Loucy (cell line): ENCODE measurements at regions not wholly inside any gene's neighbourhood (a gene's known extent, or its start where the extent isn't known, plus 50 kb on each side); places are given as distances from the start of the nearest gene placed in this dataset.

Experiments
- H2AFZ ChIP-seq: fragments of 200-600 bp; sonication (generic); 2 replicates; pipeline ENCODE4 v1.6.0; 2016; ENCODE audit warnings: antibody characterized with exemption, mild to moderate bottlenecking, low read length, moderate library complexity
- H3F3A ChIP-seq: fragments of 200-600 bp; 2 replicates; pipeline ENCODE4 v1.6.0; 2016; ENCODE audit warnings: antibody characterized with exemption, low read depth, mild to moderate bottlenecking
- H3K27me3 ChIP-seq: fragments of 200-600 bp; sonication (generic); 2 replicates; pipeline ENCODE4 v1.6.1; 2014; ENCODE audit warnings: low read length, mild to moderate bottlenecking; ENCODE audit not compliant: insufficient read depth, poor library complexity, severe bottlenecking
- H3K36me3 ChIP-seq: fragments of 200-600 bp; sonication (generic); 2 replicates; pipeline ENCODE4 v1.6.1; 2016; ENCODE audit warnings: low read length; ENCODE audit not compliant: insufficient read depth
- H3K4me1 ChIP-seq: fragments of 200-600 bp; sonication (generic); 2 replicates; pipeline ENCODE4 v1.5.1; 2014; ENCODE audit warnings: low read length, mild to moderate bottlenecking; ENCODE audit not compliant: insufficient read depth, poor library complexity, severe bottlenecking
- H3K4me2 ChIP-seq: fragments of 200-600 bp; sonication (generic); 2 replicates; pipeline ENCODE4 v1.6.0; 2014; ENCODE audit warnings: antibody characterized with exemption, low read length, low read depth, mild to moderate bottlenecking; ENCODE audit not compliant: poor library complexity, severe bottlenecking
- H3K4me3 ChIP-seq: fragments of 200-600 bp; sonication (generic); 2 replicates; pipeline ENCODE4 v1.5.1; 2014; ENCODE audit warnings: low read length, mild to moderate bottlenecking, mixed read lengths; ENCODE audit not compliant: poor library complexity, severe bottlenecking
- H3K79me2 ChIP-seq: fragments of 200-600 bp; sonication (generic); 2 replicates; pipeline ENCODE4 v1.6.1; 2014; ENCODE audit warnings: low read length; ENCODE audit not compliant: insufficient read depth
- H3K9ac ChIP-seq: fragments of 200-600 bp; sonication (generic); 2 replicates; pipeline ENCODE4 v1.6.0; 2014; ENCODE audit warnings: mild to moderate bottlenecking, low read depth, low read length, moderate library complexity; ENCODE audit not compliant: poor library complexity, severe bottlenecking
- H3K9me2 ChIP-seq: fragments of 200-600 bp; sonication (generic); replicated peaks from 2 replicates; pipeline ENCODE4 v1.6.1; 2016; ENCODE audit warnings: low read depth, low read length, mixed read lengths
- H3K9me3 ChIP-seq: fragments of 200-600 bp; sonication (generic); 2 replicates; pipeline ENCODE4 v1.6.1; 2014; ENCODE audit warnings: mild to moderate bottlenecking, antibody characterized with exemption, low read length, low read depth; ENCODE audit not compliant: insufficient read depth
- H4K20me1 ChIP-seq: fragments of 200-600 bp; sonication (generic); 2 replicates; pipeline ENCODE4 v1.6.0; 2014; ENCODE audit warnings: antibody characterized with exemption, low read length, mild to moderate bottlenecking; ENCODE audit not compliant: insufficient read depth, poor library complexity, severe bottlenecking
- CTCF ChIP-seq: fragments of 200-600 bp; sonication (generic); conservative IDR thresholded peaks from 2 replicates; pipeline ENCODE4 v1.5.1; 2014; ENCODE audit warnings: mild to moderate bottlenecking, antibody characterized with exemption, low read length
- EZH2phosphoT487 ChIP-seq: fragments of 200-600 bp; IDR thresholded peaks from 2 replicates; pipeline ENCODE4 v1.6.1; 2018; ENCODE audit warnings: antibody characterized with exemption, mild to moderate bottlenecking, moderate library complexity, borderline replicate concordance

GRCh38 chr13:77456271-77456670, 79.2 kb upstream of the SCEL start:
- TF ChIP-seq EZH2phosphoT487 (no peak), CTCF (no peak)
- no peak overlapping the region for H3K9ac ChIP-seq
- H2AFZ ChIP-seq = no peak overlapping the region
- H3K36me3 ChIP-seq = no peaks in the 10 kb centered on the region
- H3K9me3 ChIP-seq = no peaks in the 10 kb centered on the region
- H4K20me1 ChIP-seq = no peaks in the 10 kb centered on the region
- H3K4me2 ChIP-seq = no peak overlapping the region
- no peaks in the 10 kb centered on the region for H3K4me1 ChIP-seq
- H3K9me2 ChIP-seq = no peaks in the 10 kb centered on the region
- no peak overlapping the region for H3K4me3 ChIP-seq
- H3F3A ChIP-seq = no peaks in the 10 kb centered on the region
- H3K79me2 ChIP-seq = no peaks in the 10 kb centered on the region
- no peaks in the 10 kb centered on the region for H3K27me3 ChIP-seq

DNA sequence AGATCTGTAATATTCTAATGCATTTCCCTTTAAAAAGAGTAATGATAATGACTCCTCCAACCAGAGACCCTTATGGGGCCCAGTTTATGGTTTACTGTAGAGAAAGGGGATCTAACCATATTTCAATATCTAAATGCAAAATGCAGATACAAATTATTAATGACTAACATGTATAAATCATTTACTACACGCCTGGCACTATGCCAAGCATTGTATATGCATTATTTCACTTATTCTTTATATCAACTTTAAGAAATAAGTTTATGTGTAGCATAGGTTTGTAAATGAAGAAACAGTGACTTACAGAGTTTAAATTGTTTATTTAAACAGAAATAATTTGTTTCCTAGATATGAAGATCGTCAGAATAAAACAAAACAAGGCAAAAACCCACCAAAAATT, 86.2 kb upstream of the SCEL start:
- Histone ChIP-seq H3K36me3 (no peaks in the 10 kb centered on the region), H3K4me1 (no peaks in the 10 kb centered on the region), H3K9me3 (no peaks in the 10 kb centered on the region), H3F3A (no peaks in the 10 kb centered on the region), H3K4me2 (no peak overlapping the region), H3K9me2 (no peaks in the 10 kb centered on the region), H2AFZ (no peak overlapping the region), H3K4me3 (no peak overlapping the region), H3K9ac (no peak overlapping the region), H3K27me3 (no peaks in the 10 kb centered on the region), H3K79me2 (no peaks in the 10 kb centered on the region), H4K20me1 (no peaks in the 10 kb centered on the region)
- TF ChIP-seq EZH2phosphoT487 = no peak

DNA sequence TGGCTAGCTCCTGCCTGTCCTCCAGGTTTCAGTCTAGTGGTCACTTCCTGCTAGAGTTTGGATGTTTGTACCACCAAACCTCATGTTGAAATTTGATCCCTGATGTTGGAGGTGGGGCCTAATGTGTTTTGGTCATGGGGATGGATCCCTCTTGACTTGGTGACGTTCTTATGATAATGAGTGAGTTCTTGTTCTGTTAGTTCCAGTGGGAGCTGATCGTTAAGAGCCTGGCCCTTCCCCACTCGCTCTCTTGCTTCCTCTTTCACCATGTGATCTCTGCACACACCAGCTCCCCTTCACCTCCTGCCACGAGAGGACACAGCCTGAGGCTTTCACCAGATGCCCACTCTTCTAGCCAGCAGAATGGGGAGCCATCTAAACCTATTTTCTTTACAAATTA, 86.8 kb upstream of the SCEL start:
- no peak overlapping the region for H3K4me3 ChIP-seq
- no peaks in the 10 kb centered on the region for H3K27me3 ChIP-seq
- H3K9ac ChIP-seq = no peak overlapping the region
- H3K9me3 ChIP-seq = no peaks in the 10 kb centered on the region
- no peaks in the 10 kb centered on the region for H3K9me2 ChIP-seq
- H2AFZ ChIP-seq = 0 out of 2 replicates have a peak overlapping the region, but pooled peaks have one; percentile 12
- no peak overlapping the region for H3K4me2 ChIP-seq
- no peaks in the 10 kb centered on the region for H3K4me1 ChIP-seq
- no peaks in the 10 kb centered on the region for H4K20me1 ChIP-seq
- no peaks in the 10 kb centered on the region for H3K79me2 ChIP-seq
- TF ChIP-seq EZH2phosphoT487 (no peak), CTCF (no peak)
- no peaks in the 10 kb centered on the region for H3F3A ChIP-seq
- no peaks in the 10 kb centered on the region for H3K36me3 ChIP-seq

GRCh38 chr13:77443511-77443910, 92.0 kb upstream of the SCEL start:
- Histone ChIP-seq H3K36me3 (no peaks in the 10 kb centered on the region), H2AFZ (no peak overlapping the region), H3K4me1 (no peaks in the 10 kb centered on the region), H4K20me1 (no peaks in the 10 kb centered on the region), H3F3A (no peaks in the 10 kb centered on the region), H3K79me2 (no peaks in the 10 kb centered on the region), H3K4me2 (no peak overlapping the region), H3K27me3 (no peaks in the 10 kb centered on the region), H3K9me3 (no peaks in the 10 kb centered on the region), H3K9me2 (no peaks in the 10 kb centered on the region), H3K9ac (no peak overlapping the region), H3K4me3 (no peak overlapping the region)
- TF ChIP-seq EZH2phosphoT487 = no peak
- no peak for TF ChIP-seq CTCF
